Fibroblast of peridontal ligament (primary cell): ENCODE measurements at regions not wholly inside any gene's neighbourhood (a gene's known extent, or its start where the extent isn't known, plus 50 kb on each side); places are given as distances from the start of the nearest gene placed in this dataset.

Experiments
- DNase-seq: peaks from one replicate; pipeline ENCODE4 v3.0.0-alpha.2; 2010; ENCODE audit errors: extremely low read depth

GRCh38 chr22:48605125-48605524, 1222.5 kb downstream of the BRD1 start:
- DNase-seq = no peak

- no peak for DNase-seq
Measured at GRCh38 chr22:48603621-48604320, 1223.9 kb downstream of the BRD1 start.

- DNase-seq = no peak
Measured at GRCh38 chr22:48602805-48603518, 1224.7 kb downstream of the BRD1 start.

- no peak for DNase-seq
Measured at GRCh38 chr22:48600681-48601080, 1227.0 kb downstream of the BRD1 start.

- no peak for DNase-seq
Measured at GRCh38 chr22:48600171-48600570, 1227.5 kb downstream of the BRD1 start.

- DNase-seq = no peak
Measured at GRCh38 chr22:48599346-48599745, 1228.3 kb downstream of the BRD1 start.

GRCh38 chr22:48596111-48596850, 1231.4 kb downstream of the BRD1 start:
- no peak for DNase-seq

- no peak for DNase-seq
Measured at GRCh38 chr22:48595511-48595905, 1232.2 kb downstream of the BRD1 start.

GRCh38 chr22:48594757-48595510, 1232.7 kb downstream of the BRD1 start:
- DNase-seq = no peak

- DNase-seq = no peak
Measured at GRCh38 chr22:48594016-48594756, 1233.5 kb downstream of the BRD1 start.

GRCh38 chr22:48593551-48593950, 1234.1 kb downstream of the BRD1 start:
- no peak for DNase-seq

GRCh38 chr22:48592931-48593330, 1234.7 kb downstream of the BRD1 start:
- DNase-seq = no peak

GRCh38 chr22:48592488-48592887, 1235.2 kb downstream of the BRD1 start:
- no peak for DNase-seq

- no peak for DNase-seq
Measured at GRCh38 chr22:48592066-48592345, 1235.7 kb downstream of the BRD1 start.

GRCh38 chr22:48591286-48592065, 1236.2 kb downstream of the BRD1 start:
- DNase-seq = no peak

GRCh38 chr22:48589901-48590300, 1237.8 kb downstream of the BRD1 start:
- DNase-seq = no peak

GRCh38 chr22:48588878-48589450, 1238.7 kb downstream of the BRD1 start:
- DNase-seq = no peak

GRCh38 chr22:48588151-48588877, 1239.4 kb downstream of the BRD1 start:
- no peak for DNase-seq

GRCh38 chr22:48587236-48587865, 1240.3 kb downstream of the BRD1 start:
- DNase-seq = no peak
